Astrocyte of the spinal cord (primary cell): ENCODE measurements at regions not wholly inside any gene's neighbourhood (a gene's known extent, or its start where the extent isn't known, plus 50 kb on each side); places are given as distances from the start of the nearest gene placed in this dataset.

Experiments
- DNase-seq: peaks from one replicate; pipeline ENCODE4 v3.0.0; 2011; ENCODE audit warnings: low read depth, low spot score
- H3K4me3 ChIP-seq: 2 replicates; pipeline ENCODE4 v1.5.1; 2011; ENCODE audit warnings: low read depth, mild to moderate bottlenecking, low read length, moderate library complexity
- CTCF ChIP-seq: IDR thresholded peaks from 2 replicates; pipeline ENCODE4 v1.5.1; 2012; ENCODE audit warnings: low read depth, mild to moderate bottlenecking, low read length, inconsistent platforms
- in situ Hi-C: cut with HindIII; loops from 2 replicates; pipeline ENCODE4 v1.10.0; 2017; ENCODE audit warnings: low sequenced_read_pairs

DNA sequence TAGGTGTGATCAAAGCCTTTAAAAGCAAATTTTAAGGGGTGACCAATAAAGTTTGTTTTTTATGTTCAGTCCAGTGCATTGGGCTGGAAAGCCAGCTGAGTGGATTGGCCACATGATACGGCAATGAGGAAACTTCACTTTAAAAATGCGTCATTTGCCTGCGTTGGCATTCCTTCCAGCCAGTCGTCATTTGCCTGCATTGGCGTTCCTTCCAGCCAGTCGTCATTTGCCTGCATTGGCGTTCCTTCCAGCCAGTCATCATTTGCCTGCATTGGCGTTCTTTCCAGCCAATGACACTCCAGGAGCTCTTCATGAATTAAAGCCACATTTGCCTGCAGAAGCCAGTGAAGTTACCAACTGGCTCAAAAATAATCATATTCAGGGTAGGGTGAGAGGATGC, 378.6 kb downstream of the SMOC2 start:
- DNase-seq, result no peak
- in situ Hi-C loops, result no loop called here
- TF ChIP-seq CTCF, result no peak
- no peak overlapping the region for H3K4me3 ChIP-seq

GRCh38 chr6:168817558-168818159, 376.7 kb downstream of the SMOC2 start:
- no peak for DNase-seq
- TF ChIP-seq CTCF, result no peak
- in situ Hi-C loops, result no loop called here
- H3K4me3 ChIP-seq, result no peak overlapping the region

- H3K4me3 ChIP-seq, result no peak overlapping the region
- in situ Hi-C loops, result no loop called here
- no peak for DNase-seq
- TF ChIP-seq CTCF, result peak; percentile 2
Measured at GRCh38 chr6:168815229-168815628, 374.2 kb downstream of the SMOC2 start.

- DNase-seq, result no peak
- TF ChIP-seq CTCF, result no peak
- in situ Hi-C loops, result no loop called here
- H3K4me3 ChIP-seq, result no peak overlapping the region
Measured at GRCh38 chr6:168808232-168808631, 367.2 kb downstream of the SMOC2 start.

DNA sequence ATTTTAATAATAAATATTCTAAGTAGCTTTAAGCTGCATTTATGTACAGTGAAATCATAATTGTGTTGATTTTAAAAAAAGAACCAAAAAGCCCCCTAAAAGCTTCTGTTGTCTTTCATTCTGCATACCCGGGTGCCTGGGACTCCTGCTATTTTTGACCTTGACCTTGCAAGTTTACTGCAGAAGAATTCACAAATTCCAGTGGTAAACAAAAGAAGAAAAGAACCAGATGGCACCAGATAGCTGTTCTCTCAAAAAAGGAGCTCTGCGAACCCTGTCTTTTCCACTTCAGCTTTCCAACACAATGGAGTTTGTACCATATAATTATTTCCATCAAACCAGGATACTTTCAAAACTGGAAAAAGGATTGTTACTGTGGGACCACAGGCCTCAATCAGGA, 363.3 kb downstream of the SMOC2 start:
- in situ Hi-C loops, result no loop called here
- H3K4me3 ChIP-seq, result no peak overlapping the region
- TF ChIP-seq CTCF, result no peak
- no peak for DNase-seq

DNA sequence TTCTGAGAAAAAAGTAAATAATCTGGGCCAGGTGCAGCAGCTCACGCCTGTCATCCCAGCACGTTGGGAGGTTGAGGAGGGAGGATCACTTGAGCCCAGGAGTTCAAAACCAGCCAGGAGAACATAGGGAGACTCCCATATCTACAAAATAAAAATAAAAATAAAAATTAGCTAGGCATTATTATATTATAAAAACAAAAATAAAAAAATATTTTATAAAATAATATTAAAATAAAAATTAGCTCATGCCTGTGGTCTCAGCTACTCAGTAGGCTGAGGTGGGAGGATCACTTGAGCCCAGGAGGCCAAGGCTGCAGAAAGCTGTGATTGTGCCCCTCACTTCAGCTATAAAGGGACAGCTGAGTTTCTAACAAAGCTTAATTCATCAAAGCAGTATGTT, 362.9 kb downstream of the SMOC2 start:
- in situ Hi-C loops, result no loop called here
- no peak for TF ChIP-seq CTCF
- H3K4me3 ChIP-seq, result no peak overlapping the region
- DNase-seq, result no peak

GRCh38 chr6:168799067-168799466, 358.1 kb downstream of the SMOC2 start:
- in situ Hi-C loops, result no loop called here
- H3K4me3 ChIP-seq, result no peak overlapping the region
- TF ChIP-seq CTCF, result no peak
- DNase-seq, result no peak
